ENCODE measurements at regions not wholly inside any gene's neighbourhood (a gene's known extent, or its start where the extent isn't known, plus 50 kb on each side); places are given as distances from the start of the nearest gene placed in this dataset.
"Not testable (repeated sequence)": the region's sequence is repeated elsewhere in the genome, so short reads cannot be mapped to it uniquely, and the experiment has no call there.

- no peaks in the 10 kb centered on the region for H3K4me1 ChIP-seq (ENCODE audit: control insufficient read depth, insufficient read depth, low read length)
- H3K27me3 ChIP-seq (ENCODE audit: control insufficient read depth, insufficient read depth, low read length), result no peaks in the 10 kb centered on the region
- H3K9ac ChIP-seq (ENCODE audit: low read depth, low read length), result no peak overlapping the region
- H3K36me3 ChIP-seq (ENCODE audit: control insufficient read depth, insufficient read depth, low read length), result no peaks in the 10 kb centered on the region
- peaks cover 2% of the 10 kb centered on the region for H3K9me3 ChIP-seq (ENCODE audit: control insufficient read depth, insufficient read depth, low read length)
- no peak overlapping the region for H3K4me3 ChIP-seq (ENCODE audit: low read depth, low read length)
- H3K27ac ChIP-seq (ENCODE audit: low read depth, low read length), result no peak overlapping the region
Observed at GRCh38 chr11:24196733-24197132, 300.1 kb upstream of the LUZP2 start.

- Histone ChIP-seq H3K4me1 (ENCODE audit: control insufficient read depth, insufficient read depth, low read length) (no peaks in the 10 kb centered on the region), H3K27ac (ENCODE audit: low read depth, low read length) (no peak overlapping the region), H3K4me3 (ENCODE audit: low read depth, low read length) (no peak overlapping the region), H3K9me3 (ENCODE audit: control insufficient read depth, insufficient read depth, low read length) (no peaks in the 10 kb centered on the region), H3K9ac (ENCODE audit: low read depth, low read length) (no peak overlapping the region), H3K27me3 (ENCODE audit: control insufficient read depth, insufficient read depth, low read length) (no peaks in the 10 kb centered on the region), H3K36me3 (ENCODE audit: control insufficient read depth, insufficient read depth, low read length) (no peaks in the 10 kb centered on the region)
Observed at GRCh38 chr11:24198481-24198880, 298.4 kb upstream of the LUZP2 start.

GRCh38 chr11:24199461-24199860, 297.4 kb upstream of the LUZP2 start:
- Histone ChIP-seq H3K4me3 (ENCODE audit: low read depth, low read length) (no peak overlapping the region), H3K27me3 (ENCODE audit: control insufficient read depth, insufficient read depth, low read length) (no peaks in the 10 kb centered on the region), H3K9me3 (ENCODE audit: control insufficient read depth, insufficient read depth, low read length) (no peaks in the 10 kb centered on the region), H3K36me3 (ENCODE audit: control insufficient read depth, insufficient read depth, low read length) (no peaks in the 10 kb centered on the region), H3K9ac (ENCODE audit: low read depth, low read length) (no peak overlapping the region), H3K27ac (ENCODE audit: low read depth, low read length) (no peak overlapping the region), H3K4me1 (ENCODE audit: control insufficient read depth, insufficient read depth, low read length) (no peaks in the 10 kb centered on the region)

- Histone ChIP-seq H3K4me1 (ENCODE audit: control insufficient read depth, insufficient read depth, low read length) (no peaks in the 10 kb centered on the region), H3K36me3 (ENCODE audit: control insufficient read depth, insufficient read depth, low read length) (no peaks in the 10 kb centered on the region), H3K27me3 (ENCODE audit: control insufficient read depth, insufficient read depth, low read length) (no peaks in the 10 kb centered on the region), H3K9me3 (ENCODE audit: control insufficient read depth, insufficient read depth, low read length) (no peaks in the 10 kb centered on the region), H3K27ac (ENCODE audit: low read depth, low read length) (no peak overlapping the region), H3K4me3 (ENCODE audit: low read depth, low read length) (no peak overlapping the region), H3K9ac (ENCODE audit: low read depth, low read length) (no peak overlapping the region)
Observed at GRCh38 chr11:24206030-24206429, 290.8 kb upstream of the LUZP2 start.

- Histone ChIP-seq H3K4me3 (ENCODE audit: low read depth, low read length) (no peak overlapping the region), H3K27ac (ENCODE audit: low read depth, low read length) (no peak overlapping the region), H3K27me3 (ENCODE audit: control insufficient read depth, insufficient read depth, low read length) (no peaks in the 10 kb centered on the region), H3K4me1 (ENCODE audit: control insufficient read depth, insufficient read depth, low read length) (no peaks in the 10 kb centered on the region), H3K9ac (ENCODE audit: low read depth, low read length) (no peak overlapping the region), H3K9me3 (ENCODE audit: control insufficient read depth, insufficient read depth, low read length) (no peaks in the 10 kb centered on the region), H3K36me3 (ENCODE audit: control insufficient read depth, insufficient read depth, low read length) (no peaks in the 10 kb centered on the region)
Observed at GRCh38 chr11:24206511-24206910, 290.3 kb upstream of the LUZP2 start.

GRCh38 chr11:24216488-24216887, 280.4 kb upstream of the LUZP2 start:
- Histone ChIP-seq H3K9me3 (ENCODE audit: control insufficient read depth, insufficient read depth, low read length) (no peaks in the 10 kb centered on the region), H3K9ac (ENCODE audit: low read depth, low read length) (no peak overlapping the region), H3K4me3 (ENCODE audit: low read depth, low read length) (no peak overlapping the region), H3K36me3 (ENCODE audit: control insufficient read depth, insufficient read depth, low read length) (no peaks in the 10 kb centered on the region), H3K4me1 (ENCODE audit: control insufficient read depth, insufficient read depth, low read length) (no peaks in the 10 kb centered on the region), H3K27ac (ENCODE audit: low read depth, low read length) (no peak overlapping the region), H3K27me3 (ENCODE audit: control insufficient read depth, insufficient read depth, low read length) (no peaks in the 10 kb centered on the region)

GRCh38 chr11:24217319-24217718, 279.5 kb upstream of the LUZP2 start:
- H3K9me3 ChIP-seq (ENCODE audit: control insufficient read depth, insufficient read depth, low read length); H3K36me3 ChIP-seq (ENCODE audit: control insufficient read depth, insufficient read depth, low read length); H3K27ac ChIP-seq (ENCODE audit: low read depth, low read length); H3K9ac ChIP-seq (ENCODE audit: low read depth, low read length); H3K27me3 ChIP-seq (ENCODE audit: control insufficient read depth, insufficient read depth, low read length); H3K4me1 ChIP-seq (ENCODE audit: control insufficient read depth, insufficient read depth, low read length); H3K4me3 ChIP-seq (ENCODE audit: low read depth, low read length): not testable (repeated sequence)

GRCh38 chr11:24225501-24225900, 271.4 kb upstream of the LUZP2 start:
- Histone ChIP-seq H3K27me3 (ENCODE audit: control insufficient read depth, insufficient read depth, low read length) (no peaks in the 10 kb centered on the region), H3K4me1 (ENCODE audit: control insufficient read depth, insufficient read depth, low read length) (no peaks in the 10 kb centered on the region), H3K27ac (ENCODE audit: low read depth, low read length) (no peak overlapping the region)

GRCh38 chr11:24226606-24227005, 270.2 kb upstream of the LUZP2 start:
- H3K27ac ChIP-seq (ENCODE audit: low read depth, low read length), result no peak overlapping the region
- H3K9me3 ChIP-seq (ENCODE audit: control insufficient read depth, insufficient read depth, low read length), result no peaks in the 10 kb centered on the region
- H3K9ac ChIP-seq (ENCODE audit: low read depth, low read length), result no peak overlapping the region
- no peaks in the 10 kb centered on the region for H3K4me1 ChIP-seq (ENCODE audit: control insufficient read depth, insufficient read depth, low read length)
- no peaks in the 10 kb centered on the region for H3K36me3 ChIP-seq (ENCODE audit: control insufficient read depth, insufficient read depth, low read length)
- no peaks in the 10 kb centered on the region for H3K27me3 ChIP-seq (ENCODE audit: control insufficient read depth, insufficient read depth, low read length)
- no peak overlapping the region for H3K4me3 ChIP-seq (ENCODE audit: low read depth, low read length)

More at GRCh38 chr11:24225501-24225900, 271.4 kb upstream of the LUZP2 start:
- Histone ChIP-seq H3K9me3 (ENCODE audit: control insufficient read depth, insufficient read depth, low read length) (no peaks in the 10 kb centered on the region), H3K36me3 (ENCODE audit: control insufficient read depth, insufficient read depth, low read length) (no peaks in the 10 kb centered on the region), H3K9ac (ENCODE audit: low read depth, low read length) (no peak overlapping the region), H3K4me3 (ENCODE audit: low read depth, low read length) (no peak overlapping the region)

- no peaks in the 10 kb centered on the region for H3K36me3 ChIP-seq (ENCODE audit: control insufficient read depth, insufficient read depth, low read length)
- no peak overlapping the region for H3K4me3 ChIP-seq (ENCODE audit: low read depth, low read length)
- H3K27me3 ChIP-seq (ENCODE audit: control insufficient read depth, insufficient read depth, low read length), result no peaks in the 10 kb centered on the region
- H3K27ac ChIP-seq (ENCODE audit: low read depth, low read length), result no peak overlapping the region
- H3K4me1 ChIP-seq (ENCODE audit: control insufficient read depth, insufficient read depth, low read length), result no peaks in the 10 kb centered on the region
- H3K9me3 ChIP-seq (ENCODE audit: control insufficient read depth, insufficient read depth, low read length), result no peaks in the 10 kb centered on the region
- no peak overlapping the region for H3K9ac ChIP-seq (ENCODE audit: low read depth, low read length)
Observed at GRCh38 chr11:24233041-24233440, 263.8 kb upstream of the LUZP2 start.

- Histone ChIP-seq H3K9ac (ENCODE audit: low read depth, low read length) (no peak overlapping the region), H3K4me1 (ENCODE audit: control insufficient read depth, insufficient read depth, low read length) (no peaks in the 10 kb centered on the region), H3K4me3 (ENCODE audit: low read depth, low read length) (no peak overlapping the region), H3K27me3 (ENCODE audit: control insufficient read depth, insufficient read depth, low read length) (no peaks in the 10 kb centered on the region), H3K27ac (ENCODE audit: low read depth, low read length) (no peak overlapping the region), H3K36me3 (ENCODE audit: control insufficient read depth, insufficient read depth, low read length) (no peaks in the 10 kb centered on the region), H3K9me3 (ENCODE audit: control insufficient read depth, insufficient read depth, low read length) (no peaks in the 10 kb centered on the region)
Observed at GRCh38 chr11:24234822-24235508, 261.9 kb upstream of the LUZP2 start.

Measured in HUES48 (cell line).